H1 (cell line): ENCODE measurements at regions not wholly inside any gene's neighbourhood (a gene's known extent, or its start where the extent isn't known, plus 50 kb on each side); places are given as distances from the start of the nearest gene placed in this dataset.

Experiments
- CTCF ChIA-PET: fragments of 300-600 bp; sonication (Branson Sonifier 250); formaldehyde crosslinking; loops from one replicate; lab custom pipeline; 2021; ENCODE audit not compliant: partially characterized antibody; lab: Charles Lee
- POLR2A ChIA-PET: fragments of 300-600 bp; sonication (Branson Sonifier 250); formaldehyde crosslinking; loops from one replicate; lab custom pipeline; 2021; ENCODE audit warnings: inconsistent platforms; ENCODE audit not compliant: partially characterized antibody; lab: Charles Lee
- DNase-seq, 2 experiments: peaks; one replicate each; pipeline versions ENCODE4 v3.0.0 to v3.0.0-alpha.2; 2010 to 2022; ENCODE audit warnings: low spot score in 2 of 2, low read depth in 1 of 2, mixed read lengths in 1 of 2
- FAIRE-seq: peaks from 2 replicates; lab custom pipeline; 2011; peaks lifted over from hg19 to GRCh38; lab: Jason Lieb, UNC
- H2AFZ ChIP-seq: 2 replicates; pipeline ENCODE4 v1.8.1; 2012; ENCODE audit warnings: low read length, inconsistent platforms
- H2AK5ac ChIP-seq: 2 replicates; pipeline ENCODE4 v1.6.1; 2013; ENCODE audit warnings: low read depth, low read length
- H2BK120ac ChIP-seq: replicated peaks from 2 replicates; pipeline ENCODE3; 2013; ENCODE audit warnings: low read depth, low read length, inconsistent platforms
- H2BK12ac ChIP-seq: 2 replicates; pipeline ENCODE4 v1.6.1; 2013; ENCODE audit warnings: low read depth, low read length
- H2BK15ac ChIP-seq: 2 replicates; pipeline ENCODE4 v1.6.1; 2013; ENCODE audit warnings: low read length
- H2BK20ac ChIP-seq: 2 replicates; pipeline ENCODE4 v1.6.1; 2013; ENCODE audit warnings: low read length
- H2BK5ac ChIP-seq: 2 replicates; pipeline ENCODE4 v1.6.1; 2013; ENCODE audit warnings: low read depth, low read length
- H3K14ac ChIP-seq: 2 replicates; pipeline ENCODE4 v1.6.1; 2013; ENCODE audit warnings: inconsistent platforms; ENCODE audit not compliant: insufficient read length
- H3K18ac ChIP-seq: 2 replicates; pipeline ENCODE4 v1.6.1; 2013; ENCODE audit warnings: low read length; ENCODE audit errors: extremely low read depth
- H3K23ac ChIP-seq: 2 replicates; pipeline ENCODE4 v1.6.1; 2013; ENCODE audit warnings: inconsistent platforms; ENCODE audit not compliant: insufficient read length
- H3K23me2 ChIP-seq: 2 replicates; pipeline ENCODE4 v1.6.1; 2013; ENCODE audit warnings: low read depth, low read length
- H3K27ac ChIP-seq: 2 replicates; pipeline ENCODE4 v1.6.1; 2011; ENCODE audit warnings: low read depth, low read length, inconsistent platforms
- H3K27me3 ChIP-seq, 4 experiments: replicated peaks in 1 of 4; 1 replicate in 1 of 4; 2 replicates in 3 of 4; pipeline versions ENCODE4 v1.6.1 to v1.8.1; 2011 to 2013; ENCODE audit warnings: low read length in 3 of 4, mild to moderate bottlenecking in 3 of 4, inconsistent platforms in 2 of 4, mixed read lengths in 2 of 4, moderate library complexity in 1 of 4; ENCODE audit not compliant: control insufficient read depth in 3 of 4, insufficient read depth in 3 of 4; ENCODE audit errors: extremely low read depth in 1 of 4
- H3K36me3 ChIP-seq, 4 experiments: 2 replicates each; pipeline versions ENCODE4 v1.6.1 to v1.8.1; 2011 to 2013; ENCODE audit warnings: mild to moderate bottlenecking in 4 of 4, low read length in 3 of 4, moderate library complexity in 2 of 4, control low read depth in 1 of 4, inconsistent platforms in 1 of 4; ENCODE audit not compliant: insufficient read depth in 4 of 4, control insufficient read depth in 2 of 4
- H3K4ac ChIP-seq: replicated peaks from 2 replicates; pipeline ENCODE3; 2013; ENCODE audit warnings: low read length, low read depth, mixed read lengths, inconsistent platforms; ENCODE audit not compliant: insufficient read length
- H3K4me1 ChIP-seq, 4 experiments: replicated peaks in 1 of 4; 1 replicate in 1 of 4; 2 replicates in 3 of 4; pipeline versions ENCODE4 v1.6.1 to v1.8.1; 2011 to 2013; ENCODE audit warnings: low read length in 3 of 4, inconsistent platforms in 2 of 4, mixed read lengths in 1 of 4; ENCODE audit not compliant: insufficient read depth in 4 of 4, control insufficient read depth in 3 of 4
- H3K4me2 ChIP-seq, 2 experiments: 2 replicates each; pipeline versions ENCODE4 v1.6.1 to v1.8.1; 2011 to 2013; ENCODE audit warnings: low read depth in 2 of 2, low read length in 2 of 2, control low read depth in 1 of 2, inconsistent platforms in 1 of 2, mild to moderate bottlenecking in 1 of 2; ENCODE audit not compliant: insufficient read depth in 1 of 2
- H3K4me3 ChIP-seq, 4 experiments: fragments of 200-600, 300-600 bp in 1 of 4; sonication (generic), shearing (Covaris generic), sonication (Bioruptor Twin) in 1 of 4; 2 replicates each; pipeline versions ENCODE4 v1.5.1 to v1.8.1; 2011 to 2016; ENCODE audit warnings: low read length in 4 of 4, low read depth in 3 of 4, control low read depth in 2 of 4, inconsistent platforms in 2 of 4, mild to moderate bottlenecking in 2 of 4, mixed read lengths in 1 of 4, moderate library complexity in 1 of 4; ENCODE audit not compliant: insufficient read depth in 2 of 4; ENCODE audit errors: extremely low read depth in 1 of 4
- H3K56ac ChIP-seq: replicated peaks from 2 replicates; pipeline ENCODE3; 2013; ENCODE audit warnings: low read depth, mild to moderate bottlenecking, mixed read lengths, low read length, inconsistent platforms; ENCODE audit not compliant: insufficient read length
- H3K79me1 ChIP-seq: 2 replicates; pipeline ENCODE4 v1.6.1; 2013; ENCODE audit warnings: low read depth, low read length, control low read depth
- H3K79me2 ChIP-seq, 2 experiments: 2 replicates each; pipeline versions ENCODE4 v1.6.1 to v1.8.1; 2012 to 2013; ENCODE audit warnings: low read length in 2 of 2, mild to moderate bottlenecking in 2 of 2, inconsistent platforms in 1 of 2; ENCODE audit not compliant: insufficient read depth in 2 of 2, control insufficient read depth in 1 of 2
- H3K9ac ChIP-seq, 4 experiments: replicated peaks in 1 of 4; 1 replicate in 1 of 4; 2 replicates in 3 of 4; pipeline versions ENCODE4 v1.6.1 to v1.8.1; 2011 to 2013; ENCODE audit warnings: low read depth in 3 of 4, low read length in 3 of 4, control low read depth in 2 of 4, mild to moderate bottlenecking in 2 of 4, moderate library complexity in 2 of 4, inconsistent platforms in 1 of 4; ENCODE audit errors: extremely low read depth in 1 of 4
- H3K9me3 ChIP-seq, 2 experiments: 2 replicates each; pipeline versions ENCODE4 v1.6.1 to v1.8.1; 2012 to 2013; ENCODE audit warnings: mild to moderate bottlenecking in 2 of 2, moderate library complexity in 2 of 2, control low read depth in 1 of 2, inconsistent platforms in 1 of 2, low read depth in 1 of 2, low read length in 1 of 2, mixed read lengths in 1 of 2; ENCODE audit not compliant: insufficient read depth in 2 of 2
- H4K20me1 ChIP-seq, 2 experiments: replicated peaks in 1 of 2; 2 replicates each; pipeline versions ENCODE3 to v1.8.1; 2011 to 2013; ENCODE audit warnings: inconsistent platforms in 2 of 2, low read length in 2 of 2, mild to moderate bottlenecking in 1 of 2; ENCODE audit not compliant: insufficient read depth in 2 of 2, control insufficient read depth in 1 of 2
- H4K5ac ChIP-seq: 2 replicates; pipeline ENCODE4 v1.6.1; 2013; ENCODE audit warnings: low read length, low read depth, mixed read lengths, inconsistent platforms; ENCODE audit not compliant: insufficient read length
- H4K8ac ChIP-seq: 2 replicates; pipeline ENCODE4 v1.8.0; 2013; ENCODE audit warnings: mild to moderate bottlenecking, moderate library complexity, low read length, inconsistent platforms; ENCODE audit not compliant: insufficient read depth; ENCODE audit errors: extremely low read depth
- H4K91ac ChIP-seq: replicated peaks from 2 replicates; pipeline ENCODE3; 2013; ENCODE audit warnings: low read length, mixed read lengths, inconsistent platforms; ENCODE audit not compliant: insufficient read length
- BRCA1 ChIP-seq: IDR thresholded peaks from 2 replicates; pipeline ENCODE4 v1.6.1; 2012; ENCODE audit warnings: low read depth, low read length, improper control_type of control experiment
- CEBPB ChIP-seq: IDR thresholded peaks from 2 replicates; pipeline ENCODE4 v1.6.1; 2012; ENCODE audit warnings: low read depth, low read length
- EGR1 ChIP-seq: IDR thresholded peaks from 2 replicates; pipeline ENCODE4 v1.6.1; 2011; ENCODE audit warnings: low read depth, low read length, borderline replicate concordance
- EP300 ChIP-seq, 2 experiments: IDR thresholded peaks; 1 replicate in 1 of 2; 2 replicates in 1 of 2; pipeline ENCODE4 v1.6.1; 2011 to 2012; ENCODE audit warnings: low read depth in 2 of 2, low read length in 2 of 2, mild to moderate bottlenecking in 2 of 2, borderline replicate concordance in 1 of 2, inconsistent platforms in 1 of 2, moderate library complexity in 1 of 2
- FOSL1 ChIP-seq: IDR thresholded peaks from 2 replicates; pipeline ENCODE4 v1.6.1; 2011; ENCODE audit warnings: mild to moderate bottlenecking, low read depth, low read length, moderate library complexity; ENCODE audit not compliant: insufficient read depth
- GABPA ChIP-seq: IDR thresholded peaks from 2 replicates; pipeline ENCODE4 v1.6.1; 2011; ENCODE audit warnings: mild to moderate bottlenecking, low read length, moderate library complexity, borderline replicate concordance; ENCODE audit not compliant: insufficient read depth
- HDAC6 ChIP-seq: IDR thresholded peaks from one replicate; pipeline ENCODE4 v1.7.1; 2012; ENCODE audit warnings: low read depth, mild to moderate bottlenecking, inconsistent platforms, low read length, moderate library complexity
- JUN ChIP-seq: IDR thresholded peaks from 2 replicates; pipeline ENCODE4 v1.6.1; 2011; ENCODE audit warnings: low read depth, mild to moderate bottlenecking, improper control_type of control experiment, low read length
- MAX ChIP-seq: IDR thresholded peaks from 2 replicates; pipeline ENCODE4 v1.6.1; 2012; ENCODE audit warnings: inconsistent platforms
- NRF1 ChIP-seq: IDR thresholded peaks from 2 replicates; pipeline ENCODE4 v1.6.1; 2011; ENCODE audit warnings: mild to moderate bottlenecking, low read depth, low read length, improper control_type of control experiment
- RXRA ChIP-seq: IDR thresholded peaks from 2 replicates; pipeline ENCODE4 v1.6.1; 2011; ENCODE audit warnings: low read depth, mild to moderate bottlenecking, low read length, moderate library complexity; ENCODE audit not compliant: insufficient read depth
- SP2 ChIP-seq: IDR thresholded peaks from 2 replicates; pipeline ENCODE4 v1.6.1; 2012; ENCODE audit warnings: mild to moderate bottlenecking, low read length, inconsistent platforms
- TBP ChIP-seq: IDR thresholded peaks from 2 replicates; pipeline ENCODE4 v1.6.1; 2011; ENCODE audit warnings: low read depth, low read length, improper control_type of control experiment
- YY1 ChIP-seq: IDR thresholded peaks from 2 replicates; pipeline ENCODE4 v1.6.1; 2011; ENCODE audit warnings: low read depth, mild to moderate bottlenecking, low read length
- WGBS, 2 experiments: shearing (Covaris generic) in 1 of 2; methylation state at CpG; one replicate each; pipeline versions ENCODE4 v1.1.6 to v1.1.7; 2013 to 2015; ENCODE audit warnings: low lambda C conversion rate in 2 of 2, mixed read lengths in 2 of 2, inconsistent platforms in 1 of 2, low coverage in 1 of 2, missing lambda C conversion rate in 1 of 2; ENCODE audit not compliant: insufficient replicate concordance in 2 of 2, insufficient coverage in 1 of 2, insufficient read length in 1 of 2; ENCODE audit errors: extremely low coverage in 1 of 2, missing lambda C conversion rate in 1 of 2; 5-methylcytosine and 5-hydroxymethylcytosine counted together
- TF ChIP-seq, protein P1 (sequence below): IDR thresholded peaks from 2 replicates; pipeline ENCODE4 v1.6.1; 2012; ENCODE audit warnings: inconsistent platforms

DNA sequence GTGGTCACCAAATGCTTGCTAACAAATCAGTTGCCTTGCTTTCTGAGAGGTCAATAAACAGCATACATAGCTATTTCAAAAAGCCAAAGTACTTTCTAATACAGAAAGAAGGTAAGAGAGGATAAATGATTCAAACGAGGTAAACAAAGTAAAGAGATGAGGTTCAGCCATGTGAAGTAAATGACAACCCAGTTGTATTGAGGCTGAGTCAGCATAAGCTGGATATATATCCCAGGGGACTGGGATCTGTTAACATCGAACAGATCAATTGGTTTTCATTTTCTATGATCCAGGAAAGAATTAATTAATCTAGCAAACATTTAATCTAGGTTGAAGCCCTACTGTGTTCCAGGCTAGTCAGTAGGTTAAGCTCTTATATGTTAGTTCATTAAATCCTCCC, 97.3 kb upstream of the GRIA3 start:
- Histone ChIP-seq H3K23me2 (no peaks in the 10 kb centered on the region; the same call in 1 of the 2 replicates), H3K9me3 (no peaks in the 10 kb centered on the region), H2AK5ac (no peak overlapping the region), H3K14ac (no peak overlapping the region), H3K23ac (no peak overlapping the region), H3K27ac (no peak overlapping the region), H4K91ac (no peak overlapping the region), H3K27me3 (no peaks in the 10 kb centered on the region), H3K56ac (no peak overlapping the region), H3K4me1 (peaks cover 0 to 2% (median 0%) of the 10 kb centered on the region in 4 experiments; a peak in 3 of 7 replicates), H4K5ac (no peak overlapping the region), H3K4me3 (no peak overlapping the region), H3K79me1 (no peaks in the 10 kb centered on the region), H2BK5ac (no peak overlapping the region), H2BK20ac (no peak overlapping the region), H3K18ac (no peak overlapping the region), H2AFZ (no peak overlapping the region), H3K79me2 (no peaks in the 10 kb centered on the region), H2BK12ac (no peak overlapping the region), H2BK15ac (no peak overlapping the region), H4K20me1 (no peaks in the 10 kb centered on the region), H3K36me3 (no peaks in the 10 kb centered on the region), H3K4me2 (no peak overlapping the region), H3K9ac (no peak overlapping the region), H4K8ac (no peak overlapping the region), H2BK120ac (no peak overlapping the region), H3K4ac (no peak overlapping the region)
- DNase-seq (no peak), FAIRE-seq (no peak)
- 94% methylated on average over 2 of the region's 2 CpGs; no CpG with 5 or more reads in 1 of the 2 experiments for WGBS, 2 experiments
- POLR2A ChIA-PET: no interaction called here
- CTCF ChIA-PET: no interaction called here
- TF ChIP-seq BRCA1 (no peak), MAX (no peak), YY1 (no peak), JUN (no peak), NRF1 (no peak), SP2 (no peak), FOSL1 (no peak), CEBPB (no peak), GABPA (no peak), RXRA (no peak), EP300 (IDR thresholded peaks at IDR 0.05; ENCODE audit: borderline replicate concordance in 1 of 2, low read depth in 2 of 2, low read length in 2 of 2) (no peak), TBP (no peak), HDAC6 (no peak), EGR1 (no peak)
- TF ChIP-seq, protein P1, sequence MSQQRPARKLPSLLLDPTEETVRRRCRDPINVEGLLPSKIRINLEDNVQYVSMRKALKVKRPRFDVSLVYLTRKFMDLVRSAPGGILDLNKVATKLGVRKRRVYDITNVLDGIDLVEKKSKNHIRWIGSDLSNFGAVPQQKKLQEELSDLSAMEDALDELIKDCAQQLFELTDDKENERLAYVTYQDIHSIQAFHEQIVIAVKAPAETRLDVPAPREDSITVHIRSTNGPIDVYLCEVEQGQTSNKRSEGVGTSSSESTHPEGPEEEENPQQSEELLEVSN: no peak
